Vagina (tissue), 2 donors: ENCODE measurements at regions not wholly inside any gene's neighbourhood (a gene's known extent, or its start where the extent isn't known, plus 50 kb on each side); places are given as distances from the start of the nearest gene placed in this dataset.

Experiments
- POLR2A ChIP-seq, 2 donors: fragments of 450-650 bp; IDR thresholded peaks; one replicate each; pipeline ENCODE4 v1.6.1; 2017; ENCODE audit warnings: antibody characterized with exemption in 2 of 2, mild to moderate bottlenecking in 2 of 2, moderate library complexity in 2 of 2
- POLR2AphosphoS5 ChIP-seq, 2 donors: sonication (generic); formaldehyde crosslinking; IDR thresholded peaks; one replicate each; pipeline ENCODE4 v1.9.0; 2017; ENCODE audit warnings: antibody characterized with exemption in 2 of 2, mild to moderate bottlenecking in 2 of 2, low read depth in 1 of 2; ENCODE audit not compliant: insufficient read depth in 1 of 2
- TF ChIP-seq, protein P1 (sequence below), 3 experiments: fragments of 450-650 bp in 2 of 3; fragments of 200-600 bp in 1 of 3; sonication (generic) in 1 of 3; IDR thresholded peaks; one replicate each; pipeline ENCODE4 v1.5.1; 2017 to 2019; ENCODE audit warnings: antibody characterized with exemption in 3 of 3, mild to moderate bottlenecking in 2 of 3, moderate library complexity in 2 of 3

- TF ChIP-seq POLR2A (IDR thresholded peaks at IDR 0.05), result no peak
- TF ChIP-seq, protein P1, sequence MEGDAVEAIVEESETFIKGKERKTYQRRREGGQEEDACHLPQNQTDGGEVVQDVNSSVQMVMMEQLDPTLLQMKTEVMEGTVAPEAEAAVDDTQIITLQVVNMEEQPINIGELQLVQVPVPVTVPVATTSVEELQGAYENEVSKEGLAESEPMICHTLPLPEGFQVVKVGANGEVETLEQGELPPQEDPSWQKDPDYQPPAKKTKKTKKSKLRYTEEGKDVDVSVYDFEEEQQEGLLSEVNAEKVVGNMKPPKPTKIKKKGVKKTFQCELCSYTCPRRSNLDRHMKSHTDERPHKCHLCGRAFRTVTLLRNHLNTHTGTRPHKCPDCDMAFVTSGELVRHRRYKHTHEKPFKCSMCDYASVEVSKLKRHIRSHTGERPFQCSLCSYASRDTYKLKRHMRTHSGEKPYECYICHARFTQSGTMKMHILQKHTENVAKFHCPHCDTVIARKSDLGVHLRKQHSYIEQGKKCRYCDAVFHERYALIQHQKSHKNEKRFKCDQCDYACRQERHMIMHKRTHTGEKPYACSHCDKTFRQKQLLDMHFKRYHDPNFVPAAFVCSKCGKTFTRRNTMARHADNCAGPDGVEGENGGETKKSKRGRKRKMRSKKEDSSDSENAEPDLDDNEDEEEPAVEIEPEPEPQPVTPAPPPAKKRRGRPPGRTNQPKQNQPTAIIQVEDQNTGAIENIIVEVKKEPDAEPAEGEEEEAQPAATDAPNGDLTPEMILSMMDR (IDR thresholded peaks at IDR 0.05), result no peak
- no peak for TF ChIP-seq POLR2AphosphoS5 (IDR thresholded peaks at IDR 0.05; ENCODE audit: insufficient read depth in 1 of 2, low read depth in 1 of 2)
These were observed 182.9 kb downstream of the NPHP4 start for GRCh38 chr1:5809207-5809788.
